Fibroblast of the aortic adventitia (primary cell): ENCODE measurements at regions not wholly inside any gene's neighbourhood (a gene's known extent, or its start where the extent isn't known, plus 50 kb on each side); places are given as distances from the start of the nearest gene placed in this dataset.

ENCODE experiments used
- DNase-seq: peaks from one replicate; pipeline ENCODE4 v3.0.0-alpha.2; 2010; ENCODE audit warnings: low read depth
- H3K4me3 ChIP-seq: 2 replicates; pipeline ENCODE4 v1.5.1; 2011; ENCODE audit warnings: low read depth, mild to moderate bottlenecking, control low read depth, low read length, moderate library complexity
- TF ChIP-seq, protein P1 (sequence below): IDR thresholded peaks from 2 replicates; pipeline ENCODE4 v1.5.1; 2011; ENCODE audit warnings: mild to moderate bottlenecking, low read length, control low read depth, inconsistent platforms; ENCODE audit not compliant: insufficient read depth

DNA sequence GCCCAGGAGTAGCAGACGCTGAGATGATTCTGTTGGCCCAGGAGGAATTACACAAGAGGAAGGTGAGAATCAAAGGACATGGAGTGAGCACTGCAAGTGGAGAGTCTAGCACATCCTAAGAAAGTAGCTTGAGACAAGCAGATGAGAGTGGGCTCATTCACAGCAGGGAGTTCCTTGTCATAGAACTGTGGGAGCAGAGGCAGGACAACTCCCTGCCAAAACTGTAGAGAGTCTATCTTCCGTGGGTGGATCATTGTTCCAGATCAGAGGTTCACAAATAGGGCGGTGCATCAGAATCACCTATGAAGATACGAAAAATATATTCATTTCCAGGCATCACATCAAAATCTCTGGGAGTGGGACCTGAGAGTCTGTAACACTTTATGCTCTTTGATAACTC lies 288.9 kb upstream of the C16orf82 start:
- DNase-seq, result no peak
- H3K4me3 ChIP-seq, result no peak overlapping the region
- TF ChIP-seq, protein P1, sequence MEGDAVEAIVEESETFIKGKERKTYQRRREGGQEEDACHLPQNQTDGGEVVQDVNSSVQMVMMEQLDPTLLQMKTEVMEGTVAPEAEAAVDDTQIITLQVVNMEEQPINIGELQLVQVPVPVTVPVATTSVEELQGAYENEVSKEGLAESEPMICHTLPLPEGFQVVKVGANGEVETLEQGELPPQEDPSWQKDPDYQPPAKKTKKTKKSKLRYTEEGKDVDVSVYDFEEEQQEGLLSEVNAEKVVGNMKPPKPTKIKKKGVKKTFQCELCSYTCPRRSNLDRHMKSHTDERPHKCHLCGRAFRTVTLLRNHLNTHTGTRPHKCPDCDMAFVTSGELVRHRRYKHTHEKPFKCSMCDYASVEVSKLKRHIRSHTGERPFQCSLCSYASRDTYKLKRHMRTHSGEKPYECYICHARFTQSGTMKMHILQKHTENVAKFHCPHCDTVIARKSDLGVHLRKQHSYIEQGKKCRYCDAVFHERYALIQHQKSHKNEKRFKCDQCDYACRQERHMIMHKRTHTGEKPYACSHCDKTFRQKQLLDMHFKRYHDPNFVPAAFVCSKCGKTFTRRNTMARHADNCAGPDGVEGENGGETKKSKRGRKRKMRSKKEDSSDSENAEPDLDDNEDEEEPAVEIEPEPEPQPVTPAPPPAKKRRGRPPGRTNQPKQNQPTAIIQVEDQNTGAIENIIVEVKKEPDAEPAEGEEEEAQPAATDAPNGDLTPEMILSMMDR, result no peak

DNA sequence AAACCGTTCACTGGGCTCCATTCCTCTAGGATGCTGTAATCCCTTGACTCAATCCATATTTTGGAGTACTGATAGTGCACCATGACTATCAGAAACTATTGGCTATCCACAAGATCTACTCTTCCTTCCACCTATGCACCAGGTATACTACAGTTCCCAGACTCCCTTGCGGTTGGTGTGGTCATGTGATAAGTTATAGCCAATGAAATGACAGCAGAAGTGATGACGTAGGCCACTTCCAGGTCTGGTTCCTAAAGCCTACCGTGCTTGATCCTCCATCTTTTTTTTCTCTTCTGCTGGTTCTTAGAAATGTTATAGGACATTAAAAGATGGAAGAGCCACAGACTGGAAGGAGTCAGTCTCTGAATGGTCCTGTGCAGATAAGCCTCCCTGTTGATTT lies 278.8 kb upstream of the C16orf82 start:
- DNase-seq, result no peak
- H3K4me3 ChIP-seq, result no peak overlapping the region
- TF ChIP-seq, protein P1, result no peak

- H3K4me3 ChIP-seq, result no peak overlapping the region
- no peak for DNase-seq
- TF ChIP-seq, protein P1, result no peak
These were observed 275.6 kb upstream of the C16orf82 start for GRCh38 chr16:26791169-26791568.

- DNase-seq, result no peak
- TF ChIP-seq, protein P1, result no peak
- H3K4me3 ChIP-seq, result no peak overlapping the region
These were observed 271.5 kb upstream of the C16orf82 start for GRCh38 chr16:26795184-26795583.

GRCh38 chr16:26801628-26802027 lies 265.1 kb upstream of the C16orf82 start:
- no peak for DNase-seq
- H3K4me3 ChIP-seq, result no peak overlapping the region
- TF ChIP-seq, protein P1, result no peak

GRCh38 chr16:26802440-26802839 lies 264.3 kb upstream of the C16orf82 start:
- H3K4me3 ChIP-seq, result no peak overlapping the region
- DNase-seq, result no peak
- TF ChIP-seq, protein P1, result no peak

DNA sequence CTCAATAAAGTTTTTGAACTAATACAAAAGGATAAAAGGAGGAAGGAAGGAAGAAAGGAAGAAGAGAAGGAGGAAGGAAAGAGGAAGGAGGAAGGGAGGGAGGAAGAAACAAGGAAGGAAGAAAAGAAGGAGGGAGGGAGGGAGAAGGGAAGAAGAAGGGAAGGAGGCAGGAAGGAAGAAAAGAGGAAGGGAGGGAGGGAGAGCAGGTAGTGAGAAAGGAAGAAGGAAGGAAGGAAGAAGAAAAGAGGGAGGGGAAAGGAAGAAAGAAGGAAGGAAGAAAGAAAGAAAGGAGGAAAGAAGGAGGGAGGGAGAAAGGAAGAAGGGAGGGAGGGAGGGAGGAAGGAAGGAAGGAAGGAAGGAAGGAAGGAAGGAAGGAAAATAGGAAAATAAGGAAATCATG lies 263.8 kb upstream of the C16orf82 start:
- no peak overlapping the region for H3K4me3 ChIP-seq

More for the DNA sequence above, 263.8 kb upstream of the C16orf82 start:
- no peak for DNase-seq
- TF ChIP-seq, protein P1, result no peak
